ENCODE measurements at regions not wholly inside any gene's neighbourhood (a gene's known extent, or its start where the extent isn't known, plus 50 kb on each side); places are given as distances from the start of the nearest gene placed in this dataset.

DNA sequence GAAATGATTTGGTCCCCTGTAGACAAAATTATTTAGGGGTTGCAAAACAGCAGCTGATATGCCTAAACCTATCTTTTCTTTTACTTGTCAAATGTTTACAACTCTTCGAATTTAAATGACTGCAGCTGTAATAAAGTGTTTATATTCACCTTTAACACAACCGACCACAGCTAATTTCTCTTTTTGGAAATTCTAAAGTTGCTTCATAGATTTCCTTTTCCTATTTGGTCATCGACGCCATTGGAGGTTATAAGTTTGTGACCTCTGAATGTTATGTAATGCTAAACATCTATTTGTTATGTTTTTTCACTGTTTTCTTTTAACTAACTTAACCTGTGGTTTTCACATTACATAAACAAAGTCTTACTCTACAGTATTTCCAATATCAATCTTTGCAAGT, 1094.9 kb upstream of the EPHA6 start (continued):
- TF ChIP-seq, protein P1, sequence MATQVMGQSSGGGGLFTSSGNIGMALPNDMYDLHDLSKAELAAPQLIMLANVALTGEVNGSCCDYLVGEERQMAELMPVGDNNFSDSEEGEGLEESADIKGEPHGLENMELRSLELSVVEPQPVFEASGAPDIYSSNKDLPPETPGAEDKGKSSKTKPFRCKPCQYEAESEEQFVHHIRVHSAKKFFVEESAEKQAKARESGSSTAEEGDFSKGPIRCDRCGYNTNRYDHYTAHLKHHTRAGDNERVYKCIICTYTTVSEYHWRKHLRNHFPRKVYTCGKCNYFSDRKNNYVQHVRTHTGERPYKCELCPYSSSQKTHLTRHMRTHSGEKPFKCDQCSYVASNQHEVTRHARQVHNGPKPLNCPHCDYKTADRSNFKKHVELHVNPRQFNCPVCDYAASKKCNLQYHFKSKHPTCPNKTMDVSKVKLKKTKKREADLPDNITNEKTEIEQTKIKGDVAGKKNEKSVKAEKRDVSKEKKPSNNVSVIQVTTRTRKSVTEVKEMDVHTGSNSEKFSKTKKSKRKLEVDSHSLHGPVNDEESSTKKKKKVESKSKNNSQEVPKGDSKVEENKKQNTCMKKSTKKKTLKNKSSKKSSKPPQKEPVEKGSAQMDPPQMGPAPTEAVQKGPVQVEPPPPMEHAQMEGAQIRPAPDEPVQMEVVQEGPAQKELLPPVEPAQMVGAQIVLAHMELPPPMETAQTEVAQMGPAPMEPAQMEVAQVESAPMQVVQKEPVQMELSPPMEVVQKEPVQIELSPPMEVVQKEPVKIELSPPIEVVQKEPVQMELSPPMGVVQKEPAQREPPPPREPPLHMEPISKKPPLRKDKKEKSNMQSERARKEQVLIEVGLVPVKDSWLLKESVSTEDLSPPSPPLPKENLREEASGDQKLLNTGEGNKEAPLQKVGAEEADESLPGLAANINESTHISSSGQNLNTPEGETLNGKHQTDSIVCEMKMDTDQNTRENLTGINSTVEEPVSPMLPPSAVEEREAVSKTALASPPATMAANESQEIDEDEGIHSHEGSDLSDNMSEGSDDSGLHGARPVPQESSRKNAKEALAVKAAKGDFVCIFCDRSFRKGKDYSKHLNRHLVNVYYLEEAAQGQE (IDR thresholded peaks at IDR 0.05; ENCODE audit: unreplicated experiment): no peak
- no peak for TF ChIP-seq NANOG (IDR thresholded peaks at IDR 0.05; ENCODE audit: borderline replicate concordance)
- TF ChIP-seq POLR2AphosphoS5 (IDR thresholded peaks at IDR 0.05; ENCODE audit: low read depth): no peak
- TF ChIP-seq ZNF114 (CRISPR knock-in tag; IDR thresholded peaks at IDR 0.05): no peak

DNA sequence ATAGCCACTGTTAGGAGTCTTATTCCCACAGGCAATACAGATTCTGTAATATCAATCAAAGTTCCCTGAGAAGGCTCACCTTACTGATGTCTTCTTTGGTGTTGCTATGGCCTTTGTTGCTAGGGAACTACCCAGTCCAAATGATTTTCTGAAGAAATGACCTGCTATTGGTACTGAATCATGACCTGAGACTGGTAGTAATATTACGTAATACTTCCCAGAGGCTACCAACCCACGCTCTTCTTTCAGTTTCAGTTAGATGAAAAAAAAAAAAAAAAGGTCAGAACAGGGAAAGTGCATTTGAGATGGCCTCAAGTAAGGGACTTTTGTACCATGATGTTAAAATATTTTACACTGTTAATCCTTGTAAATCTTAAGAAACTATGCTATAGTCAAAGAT, 1092.5 kb upstream of the EPHA6 start:
- no peaks in the 10 kb centered on the region for H3K79me2 ChIP-seq (replicated peaks; ENCODE audit: insufficient read depth)
- H3K9me2 ChIP-seq (ENCODE audit: insufficient read depth): no peaks in the 10 kb centered on the region
- Mint-ChIP-seq H3K27ac (no peak overlapping the region), H3K27me3 (ENCODE audit: insufficient read depth, low read depth, poor library complexity) (no peaks in the 10 kb centered on the region), H3K9me3 (no peaks in the 10 kb centered on the region), H3K4me3 (no peak overlapping the region), H3K36me3 (ENCODE audit: low read depth) (no peaks in the 10 kb centered on the region), H3K4me1 (peaks cover 2% of the 10 kb centered on the region; the same call in 2 of the 3 replicates)
- TF ChIP-seq, protein P2, sequence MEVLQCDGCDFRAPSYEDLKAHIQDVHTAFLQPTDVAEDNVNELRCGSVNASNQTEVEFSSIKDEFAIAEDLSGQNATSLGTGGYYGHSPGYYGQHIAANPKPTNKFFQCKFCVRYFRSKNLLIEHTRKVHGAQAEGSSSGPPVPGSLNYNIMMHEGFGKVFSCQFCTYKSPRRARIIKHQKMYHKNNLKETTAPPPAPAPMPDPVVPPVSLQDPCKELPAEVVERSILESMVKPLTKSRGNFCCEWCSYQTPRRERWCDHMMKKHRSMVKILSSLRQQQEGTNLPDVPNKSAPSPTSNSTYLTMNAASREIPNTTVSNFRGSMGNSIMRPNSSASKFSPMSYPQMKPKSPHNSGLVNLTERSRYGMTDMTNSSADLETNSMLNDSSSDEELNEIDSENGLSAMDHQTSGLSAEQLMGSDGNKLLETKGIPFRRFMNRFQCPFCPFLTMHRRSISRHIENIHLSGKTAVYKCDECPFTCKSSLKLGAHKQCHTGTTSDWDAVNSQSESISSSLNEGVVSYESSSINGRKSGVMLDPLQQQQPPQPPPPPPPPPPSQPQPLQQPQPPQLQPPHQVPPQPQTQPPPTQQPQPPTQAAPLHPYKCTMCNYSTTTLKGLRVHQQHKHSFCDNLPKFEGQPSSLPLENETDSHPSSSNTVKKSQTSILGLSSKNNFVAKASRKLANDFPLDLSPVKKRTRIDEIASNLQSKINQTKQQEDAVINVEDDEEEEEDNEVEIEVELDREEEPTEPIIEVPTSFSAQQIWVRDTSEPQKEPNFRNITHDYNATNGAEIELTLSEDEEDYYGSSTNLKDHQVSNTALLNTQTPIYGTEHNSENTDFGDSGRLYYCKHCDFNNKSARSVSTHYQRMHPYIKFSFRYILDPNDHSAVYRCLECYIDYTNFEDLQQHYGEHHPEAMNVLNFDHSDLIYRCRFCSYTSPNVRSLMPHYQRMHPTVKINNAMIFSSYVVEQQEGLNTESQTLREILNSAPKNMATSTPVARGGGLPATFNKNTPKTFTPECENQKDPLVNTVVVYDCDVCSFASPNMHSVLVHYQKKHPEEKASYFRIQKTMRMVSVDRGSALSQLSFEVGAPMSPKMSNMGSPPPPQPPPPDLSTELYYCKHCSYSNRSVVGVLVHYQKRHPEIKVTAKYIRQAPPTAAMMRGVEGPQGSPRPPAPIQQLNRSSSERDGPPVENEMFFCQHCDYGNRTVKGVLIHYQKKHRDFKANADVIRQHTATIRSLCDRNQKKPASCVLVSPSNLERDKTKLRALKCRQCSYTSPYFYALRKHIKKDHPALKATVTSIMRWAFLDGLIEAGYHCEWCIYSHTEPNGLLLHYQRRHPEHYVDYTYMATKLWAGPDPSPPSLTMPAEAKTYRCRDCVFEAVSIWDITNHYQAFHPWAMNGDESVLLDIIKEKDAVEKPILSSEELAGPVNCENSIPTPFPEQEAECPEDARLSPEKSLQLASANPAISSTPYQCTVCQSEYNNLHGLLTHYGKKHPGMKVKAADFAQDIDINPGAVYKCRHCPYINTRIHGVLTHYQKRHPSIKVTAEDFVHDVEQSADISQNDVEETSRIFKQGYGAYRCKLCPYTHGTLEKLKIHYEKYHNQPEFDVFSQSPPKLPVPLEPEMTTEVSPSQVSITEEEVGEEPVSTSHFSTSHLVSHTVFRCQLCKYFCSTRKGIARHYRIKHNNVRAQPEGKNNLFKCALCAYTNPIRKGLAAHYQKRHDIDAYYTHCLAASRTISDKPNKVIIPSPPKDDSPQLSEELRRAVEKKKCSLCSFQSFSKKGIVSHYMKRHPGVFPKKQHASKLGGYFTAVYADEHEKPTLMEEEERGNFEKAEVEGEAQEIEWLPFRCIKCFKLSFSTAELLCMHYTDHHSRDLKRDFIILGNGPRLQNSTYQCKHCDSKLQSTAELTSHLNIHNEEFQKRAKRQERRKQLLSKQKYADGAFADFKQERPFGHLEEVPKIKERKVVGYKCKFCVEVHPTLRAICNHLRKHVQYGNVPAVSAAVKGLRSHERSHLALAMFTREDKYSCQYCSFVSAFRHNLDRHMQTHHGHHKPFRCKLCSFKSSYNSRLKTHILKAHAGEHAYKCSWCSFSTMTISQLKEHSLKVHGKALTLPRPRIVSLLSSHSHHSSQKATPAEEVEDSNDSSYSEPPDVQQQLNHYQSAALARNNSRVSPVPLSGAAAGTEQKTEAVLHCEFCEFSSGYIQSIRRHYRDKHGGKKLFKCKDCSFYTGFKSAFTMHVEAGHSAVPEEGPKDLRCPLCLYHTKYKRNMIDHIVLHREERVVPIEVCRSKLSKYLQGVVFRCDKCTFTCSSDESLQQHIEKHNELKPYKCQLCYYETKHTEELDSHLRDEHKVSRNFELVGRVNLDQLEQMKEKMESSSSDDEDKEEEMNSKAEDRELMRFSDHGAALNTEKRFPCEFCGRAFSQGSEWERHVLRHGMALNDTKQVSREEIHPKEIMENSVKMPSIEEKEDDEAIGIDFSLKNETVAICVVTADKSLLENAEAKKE (CRISPR knock-in tag; IDR thresholded peaks at IDR 0.05): no peak
- TF ChIP-seq, protein P1 (IDR thresholded peaks at IDR 0.05; ENCODE audit: unreplicated experiment): no peak
- no peak for TF ChIP-seq ZNF331 (CRISPR knock-in tag; IDR thresholded peaks at IDR 0.05; ENCODE audit: low read depth)
- TF ChIP-seq, protein P3, sequence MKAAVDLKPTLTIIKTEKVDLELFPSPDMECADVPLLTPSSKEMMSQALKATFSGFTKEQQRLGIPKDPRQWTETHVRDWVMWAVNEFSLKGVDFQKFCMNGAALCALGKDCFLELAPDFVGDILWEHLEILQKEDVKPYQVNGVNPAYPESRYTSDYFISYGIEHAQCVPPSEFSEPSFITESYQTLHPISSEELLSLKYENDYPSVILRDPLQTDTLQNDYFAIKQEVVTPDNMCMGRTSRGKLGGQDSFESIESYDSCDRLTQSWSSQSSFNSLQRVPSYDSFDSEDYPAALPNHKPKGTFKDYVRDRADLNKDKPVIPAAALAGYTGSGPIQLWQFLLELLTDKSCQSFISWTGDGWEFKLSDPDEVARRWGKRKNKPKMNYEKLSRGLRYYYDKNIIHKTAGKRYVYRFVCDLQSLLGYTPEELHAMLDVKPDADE (IDR thresholded peaks at IDR 0.05): no peak
- TF ChIP-seq EZH2 (IDR thresholded peaks at IDR 0.05; ENCODE audit: low read depth, unreplicated experiment): no peak
- TF ChIP-seq STAT1 (IDR thresholded peaks at IDR 0.05; ENCODE audit: unreplicated experiment): no peak
- no peak for TF ChIP-seq POLR2AphosphoS5 (IDR thresholded peaks at IDR 0.05; ENCODE audit: low read depth)
- DNase-seq (ENCODE audit: low spot score) (no peak), ATAC-seq (no peak)
- H3K4me1 ChIP-seq (ENCODE audit: insufficient read depth): peaks cover 11% of the 10 kb centered on the region
- no peak overlapping the region for H2AFZ ChIP-seq
- no peaks in the 10 kb centered on the region for H3K36me3 ChIP-seq (ENCODE audit: insufficient read depth)
- no peak overlapping the region for H3K4me2 ChIP-seq
- no peak overlapping the region for H3K4me3 ChIP-seq
- H4K20me1 ChIP-seq (replicated peaks; ENCODE audit: insufficient read depth): no peaks in the 10 kb centered on the region
- no peaks in the 10 kb centered on the region for H3K27me3 ChIP-seq (ENCODE audit: insufficient read depth)
- no peak overlapping the region for H3K27ac ChIP-seq (ENCODE audit: low read depth)
- no peaks in the 10 kb centered on the region for H3F3A ChIP-seq (replicated peaks; ENCODE audit: low read depth)

Measured in GM23338 (cell line).